Suppressor macrophage treated with lipopolysaccharide for 4 hours (primary cell): ENCODE measurements at regions not wholly inside any gene's neighbourhood (a gene's known extent, or its start where the extent isn't known, plus 50 kb on each side); places are given as distances from the start of the nearest gene placed in this dataset.

Experiments
- DNase-seq: peaks from one replicate; pipeline ENCODE4 v3.0.0-alpha.2; 2020

- DNase-seq = no peak
Observed at GRCh38 chr5:28544501-28544900, 1506.1 kb upstream of the CDH9 start.

- DNase-seq = no peak
Observed at GRCh38 chr5:28543473-28544098, 1505.2 kb upstream of the CDH9 start.

GRCh38 chr5:28542987-28543386 lies 1504.6 kb upstream of the CDH9 start:
- no peak for DNase-seq

GRCh38 chr5:28523888-28524635 lies 1485.7 kb upstream of the CDH9 start:
- DNase-seq = no peak

DNA sequence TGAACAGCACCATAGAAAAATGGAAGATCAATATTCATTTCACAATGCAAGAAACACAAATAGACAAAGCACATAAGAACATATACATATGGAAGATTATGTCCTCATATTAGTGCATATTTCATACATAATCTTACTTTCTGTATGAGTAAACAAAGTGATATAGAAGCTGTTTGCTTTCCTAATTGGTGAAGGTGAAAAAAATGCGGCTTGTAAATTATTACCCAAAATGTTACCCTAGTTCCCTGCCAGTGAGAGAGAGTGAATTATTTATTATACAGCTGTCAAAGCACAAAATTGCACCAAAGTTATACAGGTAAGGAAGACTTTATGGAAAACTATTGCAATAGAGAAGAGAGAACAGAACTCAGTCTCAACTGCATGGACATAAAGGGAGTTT lies 1485.0 kb upstream of the CDH9 start:
- DNase-seq = no peak

GRCh38 chr5:28517691-28518090 lies 1479.3 kb upstream of the CDH9 start:
- no peak for DNase-seq

GRCh38 chr5:28516722-28517121 lies 1478.3 kb upstream of the CDH9 start:
- no peak for DNase-seq

DNA sequence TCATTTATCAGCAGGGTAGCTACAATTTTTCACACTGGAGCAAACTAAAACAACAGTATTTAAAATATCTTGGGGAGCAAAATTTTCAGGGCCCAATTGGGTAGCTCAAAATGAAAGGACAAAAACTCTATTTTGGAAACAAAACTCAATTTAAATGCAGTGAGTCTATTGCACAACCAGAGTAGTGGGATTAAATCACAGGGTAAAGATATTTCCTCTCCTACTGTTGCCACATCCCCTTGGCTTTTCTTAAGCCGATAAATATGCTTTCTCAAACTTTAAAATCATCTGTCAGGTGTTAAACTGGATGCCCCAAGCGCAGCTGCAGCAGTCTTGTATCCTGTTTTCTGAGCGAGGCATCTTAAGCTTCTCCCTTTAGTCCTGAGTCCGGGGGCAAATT lies 1474.3 kb upstream of the CDH9 start:
- no peak for DNase-seq

GRCh38 chr5:28505121-28505520 lies 1466.7 kb upstream of the CDH9 start:
- no peak for DNase-seq

GRCh38 chr5:28500511-28500910 lies 1462.1 kb upstream of the CDH9 start:
- DNase-seq = no peak

DNA sequence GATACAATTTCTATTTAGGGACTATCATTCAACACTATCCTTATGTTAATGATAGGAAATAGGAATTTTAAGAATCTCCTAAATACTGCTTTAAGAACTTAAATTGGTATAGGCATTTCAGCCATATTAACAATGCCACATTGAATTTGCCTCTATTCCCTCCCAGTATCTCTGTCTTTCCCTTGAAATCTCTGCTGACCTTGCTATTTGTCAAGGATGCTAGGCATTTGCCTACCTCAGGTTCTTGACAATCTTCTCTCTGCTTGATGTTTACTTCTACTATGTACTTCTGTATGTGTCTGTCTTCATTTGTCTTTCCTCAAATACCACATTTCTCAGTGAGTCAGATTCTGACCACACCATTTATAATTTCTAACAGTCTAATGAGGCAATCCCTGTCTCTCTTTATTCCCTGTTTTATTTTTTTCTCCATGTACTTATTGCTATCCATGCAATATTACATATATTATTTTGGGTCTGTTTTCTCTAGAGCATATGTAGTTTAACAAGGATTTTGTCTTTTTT lies 1461.4 kb upstream of the CDH9 start:
- DNase-seq = no peak

DNA sequence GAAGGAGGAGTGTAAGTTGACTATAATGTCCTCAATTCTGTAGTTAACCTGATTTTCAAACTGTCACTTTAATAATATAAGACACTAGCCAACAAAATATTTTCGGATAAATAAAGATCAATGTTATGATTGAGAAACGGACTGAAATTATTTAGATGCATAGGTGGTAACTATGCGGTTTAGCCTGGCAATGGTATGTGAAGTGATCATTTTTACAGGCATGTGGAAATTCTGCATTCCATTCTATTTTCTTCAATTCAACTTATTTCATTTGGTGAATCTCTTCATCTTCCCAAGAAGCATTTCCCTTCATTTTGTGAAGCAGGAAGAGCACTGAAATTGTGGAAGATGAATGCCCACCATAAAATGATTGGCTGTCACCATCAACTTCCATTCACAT lies 1457.5 kb upstream of the CDH9 start:
- DNase-seq = no peak

- no peak for DNase-seq
Observed at GRCh38 chr5:28493456-28493855, 1455.1 kb upstream of the CDH9 start.

DNA sequence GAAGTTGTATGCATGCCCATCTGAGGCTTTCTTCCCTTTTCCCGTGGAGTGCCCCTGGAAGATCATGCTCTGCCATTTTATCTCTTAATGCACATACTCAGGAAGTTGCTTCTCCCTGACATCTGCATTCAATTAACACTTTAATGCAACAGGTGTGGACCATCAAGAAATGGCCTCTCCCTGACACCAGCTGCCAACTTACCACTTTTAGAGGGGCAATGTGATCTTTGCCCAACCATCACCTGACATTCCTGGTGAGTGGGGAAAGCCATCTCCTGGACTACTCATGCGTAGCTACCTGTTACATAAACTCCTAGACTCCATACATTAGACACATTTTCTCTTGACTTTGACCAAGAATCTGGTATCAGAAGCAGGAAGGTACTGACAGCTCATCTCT lies 1450.4 kb upstream of the CDH9 start:
- DNase-seq = no peak

- no peak for DNase-seq
Observed at GRCh38 chr5:28483327-28484025, 1445.1 kb upstream of the CDH9 start.

DNA sequence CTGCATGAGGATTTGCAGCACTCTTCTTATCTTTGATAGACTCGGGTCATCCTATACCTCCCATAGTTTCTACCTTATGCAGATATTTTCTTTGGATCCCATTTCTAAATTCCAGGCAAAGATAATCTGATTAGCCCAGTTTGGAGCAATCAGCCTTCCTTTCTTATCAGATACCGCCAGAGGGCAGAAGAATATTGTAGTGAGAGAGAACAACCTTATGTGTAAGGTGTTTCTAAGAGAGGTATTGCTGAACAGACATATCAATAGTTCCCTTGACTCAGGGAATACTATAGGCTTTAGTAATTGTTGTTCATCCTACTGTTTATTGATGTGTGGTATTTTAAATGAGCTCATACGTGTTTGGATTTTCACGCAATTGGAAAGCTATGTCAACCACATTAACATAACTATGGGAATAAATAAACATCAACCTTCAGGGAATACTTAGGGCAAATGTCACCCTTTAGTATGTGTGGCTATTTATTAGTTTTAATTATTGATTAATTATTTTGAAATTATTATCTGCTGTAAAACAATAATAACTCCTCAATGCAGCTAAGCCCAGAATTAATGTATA lies 1435.2 kb upstream of the CDH9 start:
- DNase-seq = no peak

DNA sequence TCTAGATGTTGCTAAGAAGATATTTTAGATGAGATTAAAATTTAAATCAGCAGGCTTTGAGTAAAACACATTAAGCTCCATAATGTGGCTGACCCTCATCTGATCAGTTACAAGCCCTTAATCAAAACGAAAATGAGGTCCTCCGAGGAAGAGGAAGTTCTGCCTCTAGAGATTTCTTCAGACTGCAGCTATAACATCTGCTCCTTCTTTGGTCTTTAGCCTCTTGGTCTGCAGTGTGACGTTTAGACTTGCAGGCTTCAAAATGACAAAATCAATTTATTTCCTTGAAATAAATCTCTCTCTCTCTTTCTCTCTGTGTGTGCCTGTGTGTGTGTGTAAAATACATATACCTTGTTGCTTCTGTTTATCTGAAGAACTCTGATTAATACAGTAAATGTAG lies 1429.8 kb upstream of the CDH9 start:
- peak; percentile 2 for DNase-seq

DNA sequence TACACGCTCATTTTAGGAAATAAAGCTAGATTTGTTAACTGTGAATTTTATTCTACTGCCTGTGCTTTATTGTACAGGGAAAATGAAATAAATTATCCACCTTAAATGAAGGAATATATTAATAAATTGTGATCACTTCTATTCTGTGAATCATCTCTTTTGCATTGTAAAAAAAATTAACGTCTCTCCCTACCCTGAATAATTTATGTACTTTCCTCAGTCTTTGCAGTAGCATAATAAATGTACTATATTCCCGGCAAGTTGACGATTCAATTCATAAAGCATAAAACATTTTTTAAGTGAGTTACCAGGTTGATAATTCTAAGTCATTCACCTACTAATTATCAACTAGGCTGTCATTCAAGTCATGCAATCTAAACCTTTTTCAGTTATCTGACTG lies 1425.3 kb upstream of the CDH9 start:
- DNase-seq = no peak

GRCh38 chr5:28451483-28451882 lies 1413.1 kb upstream of the CDH9 start:
- no peak for DNase-seq

GRCh38 chr5:28450997-28451396 lies 1412.6 kb upstream of the CDH9 start:
- no peak for DNase-seq

- DNase-seq = no peak
Observed at GRCh38 chr5:28448791-28449190, 1410.4 kb upstream of the CDH9 start.

- DNase-seq = no peak
Observed at GRCh38 chr5:28430565-28431178, 1392.3 kb upstream of the CDH9 start.

DNA sequence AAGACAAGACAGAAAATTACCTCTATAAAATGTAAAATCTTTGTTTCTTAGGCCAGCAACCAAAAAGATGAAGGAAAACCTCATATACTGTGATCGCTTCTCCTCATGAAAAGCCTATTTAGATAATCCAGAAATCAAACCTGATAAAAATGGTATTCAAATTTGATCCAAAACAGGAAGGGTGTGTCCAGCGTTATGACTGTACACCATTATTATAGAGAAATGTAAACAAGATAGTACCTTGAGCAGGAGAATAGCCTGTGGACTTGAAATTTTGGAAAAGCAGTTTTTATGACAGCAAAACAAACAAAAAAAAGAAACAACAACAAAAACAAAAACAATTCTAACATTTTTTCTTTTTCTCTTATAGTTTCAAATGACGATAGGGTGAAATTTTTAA lies 1382.8 kb upstream of the CDH9 start:
- no peak for DNase-seq
